ENCODE measurements at regions not wholly inside any gene's neighbourhood (a gene's known extent, or its start where the extent isn't known, plus 50 kb on each side); places are given as distances from the start of the nearest gene placed in this dataset.

Small RNA genes in the stretch of these regions (microRNA-seq; reads per million reads assigned to microRNA genes)
- 0 to 0.54 reads per million in 2 donors for gene MIR548AJ1

Data from right cardiac atrium (tissue), 2 donors.